NCI-H510A (cell line): ENCODE measurements at regions not wholly inside any gene's neighbourhood (a gene's known extent, or its start where the extent isn't known, plus 50 kb on each side); places are given as distances from the start of the nearest gene placed in this dataset.

Experiments
- DNase-seq: peaks from one replicate; lab custom pipeline; 2025; lab: John Stamatoyannopoulos, UW

DNA sequence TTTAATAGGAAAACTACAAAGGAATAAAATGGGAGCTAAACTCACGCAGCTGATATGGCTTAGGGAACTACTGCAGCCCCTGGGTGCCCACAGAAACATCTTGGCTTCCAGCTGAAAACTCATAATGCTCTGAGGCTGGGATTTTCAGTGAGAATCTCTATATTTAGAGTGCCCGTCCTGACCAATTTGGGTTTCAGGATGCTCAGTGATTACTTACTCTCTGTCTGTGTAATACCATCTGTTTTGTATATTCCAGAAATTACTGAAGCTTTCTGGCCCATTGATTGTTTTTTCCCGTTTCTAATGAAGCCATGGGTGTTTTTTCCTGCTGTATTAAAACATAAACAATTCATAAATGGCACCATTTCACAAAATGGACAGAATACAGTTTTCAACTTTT is 50.6 kb upstream of the ZNF385D start:
- DNase-seq = no peak

GRCh38 chr3:21803604-21804003 is 52.6 kb upstream of the ZNF385D start:
- no peak for DNase-seq

- DNase-seq = no peak
Measured at GRCh38 chr3:21804330-21804729, 53.3 kb upstream of the ZNF385D start.

GRCh38 chr3:21806733-21807132 is 55.7 kb upstream of the ZNF385D start:
- no peak for DNase-seq

GRCh38 chr3:21825684-21826083 is 74.7 kb upstream of the ZNF385D start:
- no peak for DNase-seq

GRCh38 chr3:21826416-21826815 is 75.4 kb upstream of the ZNF385D start:
- DNase-seq = no peak

DNA sequence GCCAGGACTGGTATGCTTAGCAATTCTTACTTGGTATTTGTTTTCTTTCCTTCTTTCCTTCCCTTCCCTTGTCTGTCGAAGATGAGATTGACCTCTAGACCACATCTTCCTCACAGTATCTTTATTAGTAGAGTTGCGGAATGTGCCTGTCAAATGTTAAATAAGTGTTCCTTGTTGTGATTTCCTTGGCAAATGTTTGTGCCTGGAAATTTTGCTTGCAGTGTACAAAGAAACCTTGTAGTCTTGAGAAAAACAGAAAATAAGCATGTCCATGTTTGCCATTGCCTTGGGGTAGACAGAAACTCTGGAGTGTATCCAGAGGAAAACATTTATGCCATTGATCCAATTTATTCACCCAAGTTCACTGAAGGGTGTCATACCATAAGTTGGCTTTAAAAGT is 79.5 kb upstream of the ZNF385D start:
- DNase-seq = no peak

DNA sequence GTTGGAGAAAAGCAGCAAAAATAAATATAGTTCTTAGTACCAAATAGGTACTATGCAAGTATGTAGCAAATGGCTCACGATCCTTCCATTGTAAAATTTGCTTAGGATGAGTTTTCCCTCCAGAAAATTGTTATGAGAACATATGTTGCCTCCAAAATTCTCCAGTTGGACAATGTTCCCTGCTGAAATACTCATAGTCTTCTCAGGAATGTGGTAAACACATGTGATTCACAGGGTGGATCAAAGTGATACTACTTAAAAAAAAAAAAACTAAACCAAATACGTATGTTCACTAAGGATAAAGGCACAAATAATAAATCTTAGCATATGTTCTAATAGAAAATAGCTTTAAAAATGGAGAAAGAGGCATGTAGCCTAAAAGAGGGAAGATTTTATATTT is 84.3 kb upstream of the ZNF385D start:
- no peak for DNase-seq

DNA sequence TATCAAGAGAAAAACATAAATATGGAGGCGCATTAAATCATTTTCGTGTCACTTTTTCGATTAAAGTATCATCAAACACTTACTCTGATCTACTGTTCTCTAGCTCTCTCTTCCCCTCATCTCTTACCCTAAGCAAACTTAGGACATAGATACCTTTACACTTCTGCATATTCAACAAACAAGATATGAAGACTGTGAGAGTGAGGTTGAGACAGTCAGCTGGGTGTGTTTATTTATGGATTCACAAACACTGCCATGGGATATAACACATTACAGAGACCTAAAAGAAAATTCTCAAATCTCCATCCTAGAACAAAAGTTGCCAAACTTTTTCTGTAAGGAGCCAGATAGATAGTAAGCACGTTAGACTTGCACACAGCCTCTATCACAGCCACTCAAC is 85.2 kb upstream of the ZNF385D start:
- DNase-seq = no peak

GRCh38 chr3:21839176-21839575 is 88.2 kb upstream of the ZNF385D start:
- DNase-seq = no peak

- no peak for DNase-seq
Measured at GRCh38 chr3:21839592-21839991, 88.6 kb upstream of the ZNF385D start.

- no peak for DNase-seq
Measured at GRCh38 chr3:21847005-21847404, 96.0 kb upstream of the ZNF385D start.

GRCh38 chr3:21859124-21860081 is 108.4 kb upstream of the ZNF385D start:
- no peak for DNase-seq

GRCh38 chr3:21860082-21860475 is 109.1 kb upstream of the ZNF385D start:
- no peak for DNase-seq

- no peak for DNase-seq
Measured at GRCh38 chr3:21860657-21861056, 109.6 kb upstream of the ZNF385D start.

DNA sequence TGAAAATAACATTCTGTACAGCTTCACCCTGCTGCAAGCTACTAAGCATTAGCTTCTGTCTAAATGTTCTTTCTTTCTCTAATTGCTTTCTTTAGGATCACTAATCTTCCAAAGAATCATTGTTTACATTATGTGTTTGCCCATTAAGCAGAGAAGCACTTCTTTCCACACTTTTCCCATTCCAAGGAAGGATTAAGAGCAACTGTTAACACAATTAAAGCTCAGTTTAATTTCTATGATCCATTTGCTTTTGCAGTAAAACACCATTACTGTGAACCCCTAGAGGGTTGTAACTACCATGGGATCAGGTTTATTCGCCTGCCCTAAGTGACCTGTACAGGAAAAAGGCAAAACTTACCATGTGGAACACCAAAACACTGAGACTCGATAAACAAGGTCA is 125.8 kb upstream of the ZNF385D start:
- DNase-seq = no peak

DNA sequence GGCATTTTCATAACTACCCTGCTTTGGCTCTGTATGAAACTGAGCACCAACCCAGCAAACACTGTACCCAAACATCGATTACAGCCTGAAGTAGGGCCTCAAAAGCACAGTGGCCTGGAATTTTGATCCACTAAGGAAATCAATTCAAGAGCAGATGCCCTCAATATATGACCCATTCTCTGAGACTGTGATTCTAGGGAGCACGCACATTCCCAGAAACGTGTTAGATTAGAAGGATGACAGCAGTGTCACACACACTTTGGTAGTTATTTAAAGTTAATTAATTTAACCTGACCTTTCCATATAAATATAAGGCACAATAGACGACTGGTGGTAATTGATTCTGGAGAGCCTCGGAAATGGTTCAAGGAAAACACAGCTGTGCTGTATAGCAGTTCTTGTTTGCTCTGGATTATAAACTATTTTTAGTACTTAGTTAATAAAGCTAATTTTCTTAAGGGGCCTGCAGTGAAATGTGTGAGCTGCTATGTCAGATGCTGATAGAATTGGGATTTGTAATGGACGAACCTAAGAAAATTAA is 126.3 kb upstream of the ZNF385D start:
- DNase-seq = no peak

DNA sequence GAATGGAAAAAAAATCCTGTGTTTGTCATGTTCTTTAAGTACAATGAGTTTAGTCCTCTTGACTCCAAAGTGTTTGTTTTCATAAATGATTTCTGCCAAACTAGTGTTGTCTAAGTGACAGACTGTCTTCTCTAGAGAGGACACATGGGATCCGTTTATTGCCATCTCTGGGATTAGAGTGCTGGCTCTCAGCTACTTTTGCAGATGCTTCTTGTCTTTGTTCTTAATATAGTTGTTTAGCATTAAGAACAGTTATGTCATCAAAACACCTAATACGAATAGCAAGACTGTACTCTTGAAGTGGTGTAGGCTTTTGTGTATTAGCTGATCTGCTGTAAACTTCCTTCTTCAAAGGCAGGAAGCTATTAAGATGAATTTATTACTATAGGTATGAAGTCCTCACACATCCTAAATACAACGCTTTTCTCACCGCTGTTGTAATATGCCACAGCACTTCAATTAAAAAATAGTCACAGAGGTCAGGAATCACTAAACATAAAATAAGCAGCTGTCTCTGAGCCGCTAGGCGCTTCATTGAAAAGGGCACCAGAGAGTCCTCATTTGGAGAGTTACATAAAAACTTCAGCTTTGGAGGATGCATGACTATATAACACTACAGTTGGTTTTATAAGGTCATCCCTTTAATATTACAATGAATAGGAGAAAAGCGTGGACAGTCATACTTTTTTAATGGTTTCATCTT is 128.3 kb upstream of the ZNF385D start:
- no peak for DNase-seq

DNA sequence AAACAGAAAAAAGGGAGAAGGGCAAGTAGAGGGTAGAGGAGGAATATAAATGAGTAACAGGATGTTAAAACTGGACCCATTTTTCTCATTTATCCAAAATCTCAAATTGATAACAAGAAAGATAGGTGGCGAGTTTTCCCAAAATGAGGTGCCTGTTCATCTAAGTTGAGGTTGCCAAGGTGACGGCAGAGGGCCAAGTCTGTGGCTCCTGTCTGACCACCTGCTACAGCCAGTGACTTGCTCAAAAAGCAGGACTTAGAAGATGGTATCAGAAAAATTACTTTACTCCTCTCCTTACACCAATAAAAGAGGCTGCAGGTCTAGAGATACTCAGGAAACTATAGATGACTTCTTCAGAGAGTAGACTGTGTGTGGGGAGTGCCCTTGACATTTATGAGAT is 137.6 kb upstream of the ZNF385D start:
- no peak for DNase-seq

GRCh38 chr3:21889166-21889565 is 138.2 kb upstream of the ZNF385D start:
- DNase-seq = no peak

DNA sequence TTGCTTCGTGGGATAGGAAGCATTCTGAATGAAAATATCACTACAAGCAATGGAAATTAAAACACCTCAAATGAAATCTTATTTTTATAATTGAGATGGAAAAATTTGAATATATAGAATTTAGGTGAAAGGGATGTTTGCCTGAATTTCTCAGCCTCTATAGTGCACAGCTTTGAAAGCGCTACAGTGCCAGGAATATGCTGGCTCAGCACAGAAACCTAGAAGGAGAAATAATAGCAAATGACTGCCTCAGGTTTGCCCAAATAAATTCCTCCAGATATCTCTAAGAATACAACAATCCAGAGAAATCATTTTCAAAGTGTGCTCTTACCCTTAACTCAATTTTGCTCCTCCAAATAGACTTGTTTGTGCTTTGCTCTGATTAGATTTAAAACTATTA is 141.1 kb upstream of the ZNF385D start:
- DNase-seq = no peak

- no peak for DNase-seq
Measured at GRCh38 chr3:21893242-21893641, 142.2 kb upstream of the ZNF385D start.
